ENCODE measurements at regions not wholly inside any gene's neighbourhood (a gene's known extent, or its start where the extent isn't known, plus 50 kb on each side); places are given as distances from the start of the nearest gene placed in this dataset.

- BruUV-seq (replicated peaks): no TSS peak
- ChIA-PET CTCF (no interaction called here), POLR2A (no interaction called here)
- intact Hi-C loops (cut with micrococcal nuclease; ENCODE audit: unreplicated experiment): no loop called here
- no peak overlapping the region for H3K27ac ChIP-seq (ENCODE audit: low read length)
- ATAC-seq (no peak), DNase-seq (ENCODE audit: low read depth, low spot score) (no peak)
- TF ChIP-seq CTCF (IDR thresholded peaks at IDR 0.05): no peak
- no peak for TF ChIP-seq TCF7L2 (IDR thresholded peaks at IDR 0.05; ENCODE audit: low read depth, low read length)
- no peak for TF ChIP-seq SIN3A (IDR thresholded peaks at IDR 0.05; ENCODE audit: borderline replicate concordance, insufficient read depth, low read depth, low read length)
- TF ChIP-seq REST (IDR thresholded peaks at IDR 0.05; ENCODE audit: insufficient read depth in 1 of 2, low read depth in 2 of 2, low read length in 1 of 2): no peak
- no peak for TF ChIP-seq POLR2AphosphoS5 (IDR thresholded peaks at IDR 0.05; ENCODE audit: low read depth, low read length)
- H3K36me3 ChIP-seq (ENCODE audit: control insufficient read depth, insufficient read depth, low read length): no peaks in the 10 kb centered on the region
- no peak overlapping the region for H3K4me3 ChIP-seq (ENCODE audit: low read depth in 2 of 2, low read length in 2 of 2)
- no peaks in the 10 kb centered on the region for H3K9me3 ChIP-seq (ENCODE audit: control insufficient read depth, insufficient read depth, low read depth, low read length)
- no peaks in the 10 kb centered on the region for H3K27me3 ChIP-seq (ENCODE audit: control insufficient read depth, insufficient read depth, low read length)
- in situ Hi-C loops (cut with HindIII; ENCODE audit: low pct_unique_long_range_greater_than_20kb, low sequenced_read_pairs): no loop called here
- H3K4me1 ChIP-seq (ENCODE audit: control insufficient read depth, insufficient read depth, low read length): no peaks in the 10 kb centered on the region
Observed at GRCh38 chr13:33364192-33364591, 78.6 kb upstream of the STARD13 start.

GRCh38 chr13:33366469-33367062 lies 81.0 kb upstream of the STARD13 start:
- Histone ChIP-seq H3K27ac (ENCODE audit: low read length) (no peak overlapping the region), H3K9me3 (ENCODE audit: control insufficient read depth, insufficient read depth, low read depth, low read length) (no peaks in the 10 kb centered on the region), H3K27me3 (ENCODE audit: control insufficient read depth, insufficient read depth, low read length) (no peaks in the 10 kb centered on the region), H3K4me1 (ENCODE audit: control insufficient read depth, insufficient read depth, low read length) (no peaks in the 10 kb centered on the region), H3K4me3 (ENCODE audit: low read depth in 2 of 2, low read length in 2 of 2) (no peak overlapping the region), H3K36me3 (ENCODE audit: control insufficient read depth, insufficient read depth, low read length) (no peaks in the 10 kb centered on the region)
- intact Hi-C loops (cut with micrococcal nuclease; ENCODE audit: unreplicated experiment) (no loop called here), in situ Hi-C loops (cut with HindIII; ENCODE audit: low pct_unique_long_range_greater_than_20kb, low sequenced_read_pairs) (no loop called here)
- TF ChIP-seq REST (IDR thresholded peaks at IDR 0.05; ENCODE audit: insufficient read depth in 1 of 2, low read depth in 2 of 2, low read length in 1 of 2) (no peak), CTCF (IDR thresholded peaks at IDR 0.05) (no peak), SIN3A (IDR thresholded peaks at IDR 0.05; ENCODE audit: borderline replicate concordance, insufficient read depth, low read depth, low read length) (no peak), TCF7L2 (IDR thresholded peaks at IDR 0.05; ENCODE audit: low read depth, low read length) (no peak), POLR2AphosphoS5 (IDR thresholded peaks at IDR 0.05; ENCODE audit: low read depth, low read length) (no peak)
- no peak for ATAC-seq
- BruUV-seq (replicated peaks): no TSS peak
- no peak for DNase-seq (ENCODE audit: low read depth, low spot score)
- ChIA-PET CTCF (no interaction called here), POLR2A (no interaction called here)

Data from Panc1 (cell line).